ENCODE measurements at regions not wholly inside any gene's neighbourhood (a gene's known extent, or its start where the extent isn't known, plus 50 kb on each side); places are given as distances from the start of the nearest gene placed in this dataset.

DNA sequence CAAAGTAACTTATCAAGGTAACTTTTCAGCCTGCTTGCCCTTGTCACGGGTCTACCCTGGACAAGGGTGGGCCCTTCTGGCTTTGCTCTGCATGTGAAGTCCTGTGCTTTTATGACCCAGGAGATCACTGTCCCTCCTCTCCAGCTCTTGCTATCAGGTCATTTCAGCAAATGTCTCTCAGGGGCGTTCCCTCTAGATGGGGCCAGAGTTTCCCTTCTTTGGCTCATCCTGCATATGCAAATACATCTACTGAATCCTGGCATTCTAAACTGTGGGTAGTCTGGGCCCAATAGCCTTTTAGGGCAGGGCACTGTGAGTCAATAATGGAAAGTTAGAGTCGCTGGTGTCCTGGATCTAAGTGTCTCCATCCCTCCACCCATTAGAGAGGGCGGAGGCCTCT lies 366.9 kb upstream of the USP24 start:
- TF ChIP-seq, protein P1, sequence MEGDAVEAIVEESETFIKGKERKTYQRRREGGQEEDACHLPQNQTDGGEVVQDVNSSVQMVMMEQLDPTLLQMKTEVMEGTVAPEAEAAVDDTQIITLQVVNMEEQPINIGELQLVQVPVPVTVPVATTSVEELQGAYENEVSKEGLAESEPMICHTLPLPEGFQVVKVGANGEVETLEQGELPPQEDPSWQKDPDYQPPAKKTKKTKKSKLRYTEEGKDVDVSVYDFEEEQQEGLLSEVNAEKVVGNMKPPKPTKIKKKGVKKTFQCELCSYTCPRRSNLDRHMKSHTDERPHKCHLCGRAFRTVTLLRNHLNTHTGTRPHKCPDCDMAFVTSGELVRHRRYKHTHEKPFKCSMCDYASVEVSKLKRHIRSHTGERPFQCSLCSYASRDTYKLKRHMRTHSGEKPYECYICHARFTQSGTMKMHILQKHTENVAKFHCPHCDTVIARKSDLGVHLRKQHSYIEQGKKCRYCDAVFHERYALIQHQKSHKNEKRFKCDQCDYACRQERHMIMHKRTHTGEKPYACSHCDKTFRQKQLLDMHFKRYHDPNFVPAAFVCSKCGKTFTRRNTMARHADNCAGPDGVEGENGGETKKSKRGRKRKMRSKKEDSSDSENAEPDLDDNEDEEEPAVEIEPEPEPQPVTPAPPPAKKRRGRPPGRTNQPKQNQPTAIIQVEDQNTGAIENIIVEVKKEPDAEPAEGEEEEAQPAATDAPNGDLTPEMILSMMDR (IDR thresholded peaks at IDR 0.05 in 8 of 11, conservative IDR thresholded peaks at IDR 0.05 in 3 of 11) = no peak
- TF ChIP-seq POLR2A (IDR thresholded peaks at IDR 0.05) (no peak), POLR2AphosphoS5 (IDR thresholded peaks at IDR 0.05) (no peak)
